Esophagus muscularis mucosa (tissue), 4 donors: ENCODE measurements at regions not wholly inside any gene's neighbourhood (a gene's known extent, or its start where the extent isn't known, plus 50 kb on each side); places are given as distances from the start of the nearest gene placed in this dataset.
A peak's percentile ranks its signal among the peaks of the same experiment; 100 is the strongest.

Experiments used
- DNase-seq: peaks from one replicate; pipeline ENCODE4 v3.0.0-alpha.2; 2017; ENCODE audit errors: extremely low spot score
- H3K27ac ChIP-seq, 4 donors: fragments of 200-600 bp; sonication (generic); replicated peaks in 1 of 4; 1 replicate in 3 of 4; 2 replicates in 1 of 4; pipeline ENCODE4 v1.5.1; 2016 to 2019; ENCODE audit warnings: mild to moderate bottlenecking in 1 of 4
- H3K27me3 ChIP-seq, 4 donors: fragments of 200-600 bp; sonication (generic); one replicate each; pipeline versions ENCODE4 v1.5.1 to v1.6.0; 2016 to 2019
- H3K36me3 ChIP-seq, 4 donors: fragments of 200-600 bp; sonication (generic); one replicate each; pipeline ENCODE4 v1.5.1; 2016 to 2019
- H3K4me1 ChIP-seq, 4 donors: fragments of 200-600 bp; sonication (generic); one replicate each; pipeline ENCODE4 v1.5.1; 2016 to 2019
- H3K4me3 ChIP-seq, 4 donors: fragments of 200-600 bp; sonication (generic); 1 replicate in 2 of 4; 2 replicates in 2 of 4; pipeline ENCODE4 v1.5.1; 2016 to 2019; ENCODE audit warnings: mild to moderate bottlenecking in 4 of 4, moderate library complexity in 1 of 4
- H3K9me3 ChIP-seq, 4 donors: fragments of 200-600 bp; sonication (generic); 1 replicate in 3 of 4; 2 replicates in 1 of 4; pipeline ENCODE4 v1.5.1; 2016 to 2019
- EP300 ChIP-seq: sonication (generic); formaldehyde crosslinking; IDR thresholded peaks from one replicate; pipeline ENCODE4 v1.6.1; 2017; ENCODE audit warnings: antibody characterized with exemption
- POLR2A ChIP-seq: fragments of 450-650 bp; IDR thresholded peaks from one replicate; pipeline ENCODE4 v1.6.1; 2017; ENCODE audit warnings: antibody characterized with exemption, moderate library complexity, mild to moderate bottlenecking, low read depth
- POLR2AphosphoS5 ChIP-seq, 2 donors: sonication (generic); formaldehyde crosslinking; IDR thresholded peaks; one replicate each; pipeline ENCODE4 v1.6.1; 2017; ENCODE audit warnings: antibody characterized with exemption in 2 of 2
- WGBS: methylation state at CpG from one replicate; pipeline ENCODE4 v1.1.5; 2018; 5-methylcytosine and 5-hydroxymethylcytosine counted together
- intact Hi-C: fragments of 100-400 bp; cut with DNase I; formaldehyde crosslinking; loops from one replicate; pipeline ENCODE4 v1.15.1; 2023
- TF ChIP-seq, protein P1 (sequence below), 3 experiments: fragments of 200-600 bp in 2 of 3; fragments of 450-650 bp in 1 of 3; sonication (generic) in 2 of 3; IDR thresholded peaks; one replicate each; pipeline ENCODE4 v1.5.1; 2017 to 2019; ENCODE audit warnings: antibody characterized with exemption in 3 of 3, mild to moderate bottlenecking in 2 of 3, moderate library complexity in 1 of 3

DNA sequence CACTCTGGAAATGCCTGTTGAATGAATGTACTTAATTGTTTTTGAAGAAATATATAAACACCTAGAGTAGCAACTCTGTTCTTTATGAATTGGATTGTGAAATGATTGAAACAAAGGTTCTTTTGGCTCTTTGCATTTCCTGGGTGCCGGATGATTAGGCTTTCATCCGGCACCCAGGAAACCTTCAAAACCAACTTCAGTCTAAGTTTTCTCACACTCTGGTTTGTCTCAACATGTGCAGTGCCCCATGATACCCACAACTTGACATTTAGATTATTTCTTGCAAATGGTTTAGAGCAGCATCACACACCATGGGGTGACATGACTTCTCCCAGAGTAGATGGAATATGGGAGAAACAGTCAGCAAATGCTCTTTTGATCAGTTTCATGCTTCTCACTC, 354.9 kb downstream of the BARHL2 start:
- Histone ChIP-seq H3K4me3 (no peak overlapping the region), H3K4me1 (no peaks in the 10 kb centered on the region), H3K36me3 (no peaks in the 10 kb centered on the region), H3K27ac (no peak overlapping the region), H3K9me3 (peaks cover 0 to 6% (median 0%) of the 10 kb centered on the region in 4 donors), H3K27me3 (no peaks in the 10 kb centered on the region)
- peak; percentile 37 for DNase-seq
- intact Hi-C loops = no loop called here
- TF ChIP-seq EP300 = no peak
- 95% methylated on average over 2 of the region's 2 CpGs for WGBS

DNA sequence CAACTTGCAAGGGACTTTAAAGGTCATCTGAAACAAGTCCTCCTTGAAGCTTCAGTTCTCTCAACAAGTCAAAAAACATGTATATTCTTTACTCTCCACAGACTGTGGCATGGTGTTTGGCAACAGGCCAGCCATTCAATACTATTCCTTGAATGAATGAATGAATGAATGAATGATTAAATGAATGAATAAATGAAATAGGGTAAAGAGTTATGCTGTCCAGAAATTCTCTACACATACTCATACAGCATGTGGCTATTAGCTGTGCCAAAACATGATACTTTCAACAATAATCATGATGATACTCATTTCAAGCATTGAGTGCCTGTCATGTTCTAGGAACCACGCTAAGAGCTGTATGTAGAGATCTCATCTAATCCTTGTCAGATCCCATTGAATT, 356.1 kb downstream of the BARHL2 start:
- H3K9me3 ChIP-seq = peaks cover 0 to 6% (median 0%) of the 10 kb centered on the region in 4 donors
- no peaks in the 10 kb centered on the region for H3K36me3 ChIP-seq
- intact Hi-C loops = no loop called here
- peak; percentile 29 for DNase-seq
- no peak overlapping the region for H3K27ac ChIP-seq
- WGBS = 83% methylated on average over 1 of the region's 1 CpG
- H3K4me1 ChIP-seq = no peaks in the 10 kb centered on the region
- no peaks in the 10 kb centered on the region for H3K27me3 ChIP-seq
- TF ChIP-seq POLR2A (no peak), EP300 (no peak)
- TF ChIP-seq, protein P1, sequence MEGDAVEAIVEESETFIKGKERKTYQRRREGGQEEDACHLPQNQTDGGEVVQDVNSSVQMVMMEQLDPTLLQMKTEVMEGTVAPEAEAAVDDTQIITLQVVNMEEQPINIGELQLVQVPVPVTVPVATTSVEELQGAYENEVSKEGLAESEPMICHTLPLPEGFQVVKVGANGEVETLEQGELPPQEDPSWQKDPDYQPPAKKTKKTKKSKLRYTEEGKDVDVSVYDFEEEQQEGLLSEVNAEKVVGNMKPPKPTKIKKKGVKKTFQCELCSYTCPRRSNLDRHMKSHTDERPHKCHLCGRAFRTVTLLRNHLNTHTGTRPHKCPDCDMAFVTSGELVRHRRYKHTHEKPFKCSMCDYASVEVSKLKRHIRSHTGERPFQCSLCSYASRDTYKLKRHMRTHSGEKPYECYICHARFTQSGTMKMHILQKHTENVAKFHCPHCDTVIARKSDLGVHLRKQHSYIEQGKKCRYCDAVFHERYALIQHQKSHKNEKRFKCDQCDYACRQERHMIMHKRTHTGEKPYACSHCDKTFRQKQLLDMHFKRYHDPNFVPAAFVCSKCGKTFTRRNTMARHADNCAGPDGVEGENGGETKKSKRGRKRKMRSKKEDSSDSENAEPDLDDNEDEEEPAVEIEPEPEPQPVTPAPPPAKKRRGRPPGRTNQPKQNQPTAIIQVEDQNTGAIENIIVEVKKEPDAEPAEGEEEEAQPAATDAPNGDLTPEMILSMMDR (IDR thresholded peaks at IDR 0.05) = no peak
- H3K4me3 ChIP-seq = no peak overlapping the region

DNA sequence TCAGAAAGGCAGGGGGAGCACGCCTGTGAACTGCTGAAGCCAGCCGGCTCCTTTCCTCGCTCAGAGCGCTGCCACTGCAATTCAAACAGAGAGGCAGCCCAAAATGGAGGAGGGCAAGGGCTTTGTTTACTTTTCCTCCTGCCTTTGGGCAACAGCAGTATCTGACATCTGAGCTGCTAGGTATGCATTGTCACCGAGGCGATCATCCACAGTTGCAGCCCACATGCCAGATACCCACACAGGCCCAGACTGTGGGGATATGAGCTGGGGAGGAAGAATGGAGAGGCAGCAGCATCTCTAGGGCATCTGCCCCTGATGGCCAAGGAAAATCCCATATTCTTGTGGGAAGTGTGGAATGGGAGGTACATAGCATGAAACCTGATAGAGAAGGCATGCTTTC, 357.1 kb downstream of the BARHL2 start:
- no peak overlapping the region for H3K4me3 ChIP-seq
- no peaks in the 10 kb centered on the region for H3K36me3 ChIP-seq
- TF ChIP-seq POLR2AphosphoS5 (IDR thresholded peaks at IDR 0.05) (no peak), POLR2A (no peak), EP300 (no peak)
- TF ChIP-seq, protein P1 (IDR thresholded peaks at IDR 0.05) = no peak
- H3K9me3 ChIP-seq = peaks cover 0 to 6% (median 0%) of the 10 kb centered on the region in 4 donors
- no peak overlapping the region for H3K27ac ChIP-seq
- no peaks in the 10 kb centered on the region for H3K4me1 ChIP-seq
- 61% methylated on average over 6 of the region's 6 CpGs for WGBS
- no peaks in the 10 kb centered on the region for H3K27me3 ChIP-seq
- DNase-seq = peak; percentile 55
- intact Hi-C loops = no loop called here

DNA sequence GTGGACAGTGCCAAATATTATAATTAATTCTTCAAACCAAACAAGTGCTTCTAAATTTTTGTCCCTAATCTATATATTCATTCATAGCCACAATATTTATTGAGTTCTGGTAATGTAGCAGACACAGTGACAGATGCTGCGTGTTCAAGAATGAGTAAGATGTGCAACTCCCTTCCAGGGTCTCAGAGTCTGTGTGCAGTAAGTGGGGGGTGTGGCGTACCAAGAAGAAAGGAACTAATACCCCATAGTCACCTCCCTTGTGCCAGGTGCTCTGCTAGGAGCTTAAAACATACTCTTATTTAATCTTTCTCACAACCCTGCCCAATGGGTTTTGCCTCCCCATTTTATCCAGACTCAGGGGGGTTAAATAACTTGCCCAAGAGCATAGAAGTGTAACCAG, 358.7 kb downstream of the BARHL2 start:
- DNase-seq = peak; percentile 57
- H3K27ac ChIP-seq = no peak overlapping the region
- no peaks in the 10 kb centered on the region for H3K27me3 ChIP-seq
- H3K36me3 ChIP-seq = no peaks in the 10 kb centered on the region
- 90% methylated on average over 2 of the region's 2 CpGs for WGBS
- TF ChIP-seq, protein P1 (IDR thresholded peaks at IDR 0.05) = no peak
- no peak for TF ChIP-seq POLR2A
- no peak for TF ChIP-seq EP300
- TF ChIP-seq POLR2AphosphoS5 (IDR thresholded peaks at IDR 0.05) = no peak
- intact Hi-C loops = no loop called here
- no peak overlapping the region for H3K4me3 ChIP-seq
- no peaks in the 10 kb centered on the region for H3K4me1 ChIP-seq
- H3K9me3 ChIP-seq = no peaks in the 10 kb centered on the region

DNA sequence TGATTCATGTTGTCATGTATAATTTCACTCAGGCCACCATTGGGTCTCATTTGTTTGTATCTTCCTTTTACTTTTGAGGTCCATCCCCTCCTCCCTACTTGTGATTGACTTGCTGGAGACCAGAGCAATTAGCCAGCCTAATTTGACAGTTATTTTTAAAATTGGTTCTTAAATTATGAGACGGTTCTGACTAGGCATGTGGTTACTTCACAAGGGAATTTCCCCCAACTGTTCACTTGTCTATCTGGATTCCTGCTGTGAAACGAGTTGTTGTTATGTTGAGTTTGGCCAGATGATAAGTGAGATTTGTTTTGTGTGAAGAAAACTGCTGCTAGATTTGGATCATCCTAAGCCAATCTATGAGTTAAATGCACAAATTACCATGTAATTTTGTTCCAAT, 359.1 kb downstream of the BARHL2 start:
- no peaks in the 10 kb centered on the region for H3K9me3 ChIP-seq
- no peak overlapping the region for H3K27ac ChIP-seq
- H3K4me1 ChIP-seq = no peaks in the 10 kb centered on the region
- no peak overlapping the region for H3K4me3 ChIP-seq
- TF ChIP-seq POLR2A (no peak), POLR2AphosphoS5 (IDR thresholded peaks at IDR 0.05) (no peak), EP300 (no peak)
- TF ChIP-seq, protein P1 (IDR thresholded peaks at IDR 0.05) = no peak
- H3K36me3 ChIP-seq = no peaks in the 10 kb centered on the region
- 57% methylated on average over 2 of the region's 2 CpGs for WGBS
- no peaks in the 10 kb centered on the region for H3K27me3 ChIP-seq
- no peak for DNase-seq
- intact Hi-C loops = no loop called here
